OCI-LY7 (cell line): ENCODE measurements at regions not wholly inside any gene's neighbourhood (a gene's known extent, or its start where the extent isn't known, plus 50 kb on each side); places are given as distances from the start of the nearest gene placed in this dataset.
"Not testable (repeated sequence)": the region's sequence is repeated elsewhere in the genome, so short reads cannot be mapped to it uniquely, and the experiment has no call there.

Experiments
- BruUV-seq: library from RNA; stranded (reverse); fragments of 400-500 nt; replicated peaks from 2 replicates; lab custom pipeline; 2021; lab: Mats Ljungman, UMichigan
- CTCF ChIA-PET: fragments of 300-600 bp; sonication (Branson Sonifier 250); formaldehyde crosslinking; loops from one replicate; lab custom pipeline; 2022; ENCODE audit warnings: antibody characterized with exemption; ENCODE audit not compliant: unreplicated experiment; lab: Charles Lee
- POLR2A ChIA-PET: fragments of 300-600 bp; sonication (Branson Sonifier 250); formaldehyde crosslinking; loops from one replicate; lab custom pipeline; 2022; ENCODE audit warnings: antibody characterized with exemption; lab: Charles Lee
- DNase-seq: peaks from one replicate; pipeline ENCODE4 v3.0.0-alpha.2; 2015; ENCODE audit warnings: low spot score
- H2AFZ ChIP-seq: fragments of 200-600 bp; sonication (generic), shearing (Covaris generic); 2 replicates; pipeline ENCODE4 v1.6.1; 2014; ENCODE audit warnings: mild to moderate bottlenecking, antibody characterized with exemption, low read length, moderate library complexity
- H3K27ac ChIP-seq: fragments of 200-600 bp; sonication (generic); 2 replicates; pipeline ENCODE4 v1.5.1; 2014; ENCODE audit warnings: mixed run types, low read depth, mild to moderate bottlenecking, moderate library complexity, low read length, inconsistent platforms; ENCODE audit not compliant: poor library complexity, severe bottlenecking
- H3K36me3 ChIP-seq: fragments of 200-600 bp; sonication (generic); 2 replicates; pipeline ENCODE4 v1.6.1; 2014; ENCODE audit warnings: mild to moderate bottlenecking, antibody characterized with exemption, low read length, moderate library complexity, mixed read lengths; ENCODE audit not compliant: insufficient read depth
- H3K4me1 ChIP-seq: fragments of 200-600 bp; sonication (generic); 2 replicates; pipeline ENCODE4 v1.5.1; 2014; ENCODE audit warnings: mild to moderate bottlenecking, low read length; ENCODE audit not compliant: insufficient read depth, poor library complexity, severe bottlenecking
- H3K4me2 ChIP-seq: fragments of 200-600 bp; sonication (generic); 2 replicates; pipeline ENCODE4 v1.6.1; 2014; ENCODE audit warnings: mild to moderate bottlenecking, low read length
- H3K4me3 ChIP-seq: fragments of 200-600 bp; sonication (generic); 2 replicates; pipeline ENCODE4 v1.5.1; 2014; ENCODE audit warnings: mild to moderate bottlenecking, low read depth, low read length; ENCODE audit not compliant: poor library complexity, severe bottlenecking
- H3K79me2 ChIP-seq: fragments of 200-600 bp; sonication (generic); 2 replicates; pipeline ENCODE4 v1.6.1; 2016; ENCODE audit warnings: low read depth, mild to moderate bottlenecking, low read length, moderate library complexity, mixed read lengths; ENCODE audit not compliant: insufficient read depth
- H3K9me2 ChIP-seq: fragments of 200-600 bp; sonication (generic); 2 replicates; pipeline ENCODE4 v1.6.1; 2016; ENCODE audit warnings: mild to moderate bottlenecking, low read length, mixed read lengths; ENCODE audit not compliant: insufficient read depth
- H3K9me3 ChIP-seq: fragments of 200-600 bp; sonication (generic); 2 replicates; pipeline ENCODE4 v1.6.1; 2014; ENCODE audit warnings: mild to moderate bottlenecking, mixed run types, low read length, mixed read lengths
- H4K20me1 ChIP-seq: fragments of 200-600 bp; sonication (generic); 2 replicates; pipeline ENCODE4 v1.6.1; 2014; ENCODE audit warnings: mild to moderate bottlenecking, antibody characterized with exemption, low read length, moderate library complexity, mixed read lengths; ENCODE audit not compliant: insufficient read depth
- EZH2phosphoT487 ChIP-seq: fragments of 200-600 bp; sonication (generic); IDR thresholded peaks from 2 replicates; pipeline ENCODE4 v1.6.1; 2018; ENCODE audit warnings: low read depth, borderline replicate concordance, mild to moderate bottlenecking, mixed run types, antibody characterized with exemption, low read length, moderate library complexity, mixed read lengths
- intact Hi-C: fragments of 100-400 bp; cut with micrococcal nuclease; formaldehyde crosslinking; loops from one replicate; pipeline ENCODE4 v1.10.0; 2022; ENCODE audit not compliant: unreplicated experiment
- TF ChIP-seq, protein P1 (sequence below): fragments of 200-600 bp; sonication (generic); conservative IDR thresholded peaks from 2 replicates; pipeline ENCODE4 v1.5.1; 2014; ENCODE audit warnings: mild to moderate bottlenecking, antibody characterized with exemption, low read length, moderate library complexity, mixed read lengths

- no peak for DNase-seq
- H3K36me3 ChIP-seq: no peaks in the 10 kb centered on the region
- intact Hi-C loops: no loop called here
- no peaks in the 10 kb centered on the region for H3K4me1 ChIP-seq
- BruUV-seq: no TSS peak
- H4K20me1 ChIP-seq: no peaks in the 10 kb centered on the region
- TF ChIP-seq, protein P1, sequence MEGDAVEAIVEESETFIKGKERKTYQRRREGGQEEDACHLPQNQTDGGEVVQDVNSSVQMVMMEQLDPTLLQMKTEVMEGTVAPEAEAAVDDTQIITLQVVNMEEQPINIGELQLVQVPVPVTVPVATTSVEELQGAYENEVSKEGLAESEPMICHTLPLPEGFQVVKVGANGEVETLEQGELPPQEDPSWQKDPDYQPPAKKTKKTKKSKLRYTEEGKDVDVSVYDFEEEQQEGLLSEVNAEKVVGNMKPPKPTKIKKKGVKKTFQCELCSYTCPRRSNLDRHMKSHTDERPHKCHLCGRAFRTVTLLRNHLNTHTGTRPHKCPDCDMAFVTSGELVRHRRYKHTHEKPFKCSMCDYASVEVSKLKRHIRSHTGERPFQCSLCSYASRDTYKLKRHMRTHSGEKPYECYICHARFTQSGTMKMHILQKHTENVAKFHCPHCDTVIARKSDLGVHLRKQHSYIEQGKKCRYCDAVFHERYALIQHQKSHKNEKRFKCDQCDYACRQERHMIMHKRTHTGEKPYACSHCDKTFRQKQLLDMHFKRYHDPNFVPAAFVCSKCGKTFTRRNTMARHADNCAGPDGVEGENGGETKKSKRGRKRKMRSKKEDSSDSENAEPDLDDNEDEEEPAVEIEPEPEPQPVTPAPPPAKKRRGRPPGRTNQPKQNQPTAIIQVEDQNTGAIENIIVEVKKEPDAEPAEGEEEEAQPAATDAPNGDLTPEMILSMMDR: no peak
- TF ChIP-seq EZH2phosphoT487: no peak
- no peak overlapping the region for H2AFZ ChIP-seq
- no peaks in the 10 kb centered on the region for H3K9me3 ChIP-seq
- H3K4me2 ChIP-seq: no peak overlapping the region
- no peaks in the 10 kb centered on the region for H3K79me2 ChIP-seq
- no peak overlapping the region for H3K27ac ChIP-seq
- ChIA-PET CTCF (no interaction called here), POLR2A (interaction anchor here (0.8 kb wide), 1 partner anchor 451 kb away, joined by 4 read pairs; no protein-coding TSS in a partner anchor)
- no peak overlapping the region for H3K4me3 ChIP-seq
- no peaks in the 10 kb centered on the region for H3K9me2 ChIP-seq
These were observed 154.5 kb downstream of the CRPPA start for GRCh38 chr7:16266877-16267276.

GRCh38 chr7:16266470-16266869 lies 154.9 kb downstream of the CRPPA start:
- POLR2A ChIA-PET: interaction anchor here (0.6 to 0.8 kb wide), 2 partner anchors 298 to 451 kb away, joined by 3 to 4 read pairs; no protein-coding TSS in a partner anchor
- BruUV-seq: not testable (repeated sequence)

GRCh38 chr7:16265863-16266458 lies 155.4 kb downstream of the CRPPA start:
- ChIA-PET POLR2A (interaction anchor here (0.6 kb wide), 1 partner anchor 299 kb away, joined by 3 read pairs; no protein-coding TSS in a partner anchor), CTCF (no interaction called here)
- no peaks in the 10 kb centered on the region for H3K79me2 ChIP-seq
- no peaks in the 10 kb centered on the region for H3K4me1 ChIP-seq
- DNase-seq: no peak
- H4K20me1 ChIP-seq: no peaks in the 10 kb centered on the region
- no peaks in the 10 kb centered on the region for H3K9me2 ChIP-seq
- H3K4me3 ChIP-seq: no peak overlapping the region
- no peaks in the 10 kb centered on the region for H3K36me3 ChIP-seq
- H3K9me3 ChIP-seq: no peaks in the 10 kb centered on the region
- no peak for TF ChIP-seq EZH2phosphoT487
- TF ChIP-seq, protein P1: no peak
- no peak overlapping the region for H3K4me2 ChIP-seq
- no peak overlapping the region for H3K27ac ChIP-seq
- no TSS peak for BruUV-seq
- intact Hi-C loops: no loop called here
- H2AFZ ChIP-seq: no peak overlapping the region

More at GRCh38 chr7:16266470-16266869, 154.9 kb downstream of the CRPPA start:
- H3K9me3 ChIP-seq, H4K20me1 ChIP-seq, H3K4me1 ChIP-seq, H2AFZ ChIP-seq, H3K9me2 ChIP-seq, DNase-seq, H3K79me2 ChIP-seq, CTCF ChIA-PET, H3K4me2 ChIP-seq, H3K27ac ChIP-seq, H3K4me3 ChIP-seq, H3K36me3 ChIP-seq, intact Hi-C loops: not testable (repeated sequence)
